GM23248 (cell line): ENCODE measurements at regions not wholly inside any gene's neighbourhood (a gene's known extent, or its start where the extent isn't known, plus 50 kb on each side); places are given as distances from the start of the nearest gene placed in this dataset.

ENCODE experiments used
- EZH2 ChIP-seq: fragments of 200-600 bp; sonication (generic); IDR thresholded peaks from 2 replicates; pipeline ENCODE4 v1.6.1; 2018; ENCODE audit warnings: antibody characterized with exemption, mild to moderate bottlenecking; ENCODE audit not compliant: insufficient read depth, poor library complexity, severe bottlenecking
- EZH2phosphoT487 ChIP-seq: fragments of 200-600 bp; sonication (generic); IDR thresholded peaks from 2 replicates; pipeline ENCODE4 v1.6.1; 2018; ENCODE audit warnings: antibody characterized with exemption, moderate library complexity, mild to moderate bottlenecking, low read depth; ENCODE audit not compliant: insufficient read depth

GRCh38 chr9:107705521-107705920 is 216.0 kb upstream of the KLF4 start:
- no peak for TF ChIP-seq EZH2phosphoT487
- TF ChIP-seq EZH2 = no peak
